HFFc6 (cell line): ENCODE measurements at regions not wholly inside any gene's neighbourhood (a gene's known extent, or its start where the extent isn't known, plus 50 kb on each side); places are given as distances from the start of the nearest gene placed in this dataset.
A peak's percentile ranks its signal among the peaks of the same experiment; 100 is the strongest.

ENCODE experiments used
- DNase-seq: peaks from one replicate; pipeline ENCODE4 v3.0.0-alpha.2; 2018
- H3K27ac Mint-ChIP-seq: 2 replicates; pipeline ENCODE4 v1.8.0; 2020; ENCODE audit warnings: mild to moderate bottlenecking, mixed read lengths
- H3K27me3 Mint-ChIP-seq: 2 replicates; pipeline ENCODE4 v1.8.0; 2021; ENCODE audit warnings: mild to moderate bottlenecking, moderate library complexity, mixed read lengths; ENCODE audit not compliant: insufficient read depth
- H3K36me3 Mint-ChIP-seq: 2 replicates; pipeline ENCODE4 v1.8.0; 2021; ENCODE audit warnings: low read depth, mixed read lengths
- H3K4me1 Mint-ChIP-seq: 2 replicates; pipeline ENCODE4 v1.8.0; 2020; ENCODE audit warnings: low read depth, mixed read lengths
- H3K4me3 Mint-ChIP-seq: 2 replicates; pipeline ENCODE4 v1.8.0; 2020; ENCODE audit warnings: mild to moderate bottlenecking, moderate library complexity, mixed read lengths
- H3K9me3 Mint-ChIP-seq: 2 replicates; pipeline ENCODE4 v1.8.0; 2020; ENCODE audit warnings: mild to moderate bottlenecking, mixed read lengths
- TF ChIP-seq, protein P1 (sequence below): fragments of 200-600 bp; sonication (generic); IDR thresholded peaks from 2 replicates; pipeline ENCODE4 v1.5.0; 2021; ENCODE audit warnings: antibody characterized with exemption, mild to moderate bottlenecking

DNA sequence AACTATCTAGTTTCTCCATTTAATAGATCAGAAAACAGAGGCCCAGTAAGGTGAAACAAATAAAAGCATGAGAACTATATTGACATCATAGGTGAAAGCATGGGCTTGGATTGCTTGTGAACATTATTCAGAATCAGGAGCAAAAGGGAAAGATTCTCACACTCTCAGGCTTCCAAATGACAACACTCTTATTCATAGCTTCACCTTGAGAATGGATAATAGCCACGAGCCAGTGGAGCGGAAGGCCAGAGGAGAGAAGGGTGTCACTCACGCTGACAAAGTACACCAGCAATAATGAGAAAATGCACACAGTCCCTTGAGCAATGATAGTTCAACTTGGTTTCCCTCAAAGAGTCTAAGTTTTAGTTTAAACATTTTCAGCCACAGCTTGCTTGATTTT, 339.0 kb downstream of the TPBG start:
- TF ChIP-seq, protein P1, sequence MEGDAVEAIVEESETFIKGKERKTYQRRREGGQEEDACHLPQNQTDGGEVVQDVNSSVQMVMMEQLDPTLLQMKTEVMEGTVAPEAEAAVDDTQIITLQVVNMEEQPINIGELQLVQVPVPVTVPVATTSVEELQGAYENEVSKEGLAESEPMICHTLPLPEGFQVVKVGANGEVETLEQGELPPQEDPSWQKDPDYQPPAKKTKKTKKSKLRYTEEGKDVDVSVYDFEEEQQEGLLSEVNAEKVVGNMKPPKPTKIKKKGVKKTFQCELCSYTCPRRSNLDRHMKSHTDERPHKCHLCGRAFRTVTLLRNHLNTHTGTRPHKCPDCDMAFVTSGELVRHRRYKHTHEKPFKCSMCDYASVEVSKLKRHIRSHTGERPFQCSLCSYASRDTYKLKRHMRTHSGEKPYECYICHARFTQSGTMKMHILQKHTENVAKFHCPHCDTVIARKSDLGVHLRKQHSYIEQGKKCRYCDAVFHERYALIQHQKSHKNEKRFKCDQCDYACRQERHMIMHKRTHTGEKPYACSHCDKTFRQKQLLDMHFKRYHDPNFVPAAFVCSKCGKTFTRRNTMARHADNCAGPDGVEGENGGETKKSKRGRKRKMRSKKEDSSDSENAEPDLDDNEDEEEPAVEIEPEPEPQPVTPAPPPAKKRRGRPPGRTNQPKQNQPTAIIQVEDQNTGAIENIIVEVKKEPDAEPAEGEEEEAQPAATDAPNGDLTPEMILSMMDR, result no peak
- Mint-ChIP-seq H3K27me3 (peaks cover 8% of the 10 kb centered on the region), H3K4me3 (no peak overlapping the region), H3K9me3 (peaks cover 8% of the 10 kb centered on the region), H3K4me1 (no peaks in the 10 kb centered on the region), H3K36me3 (no peaks in the 10 kb centered on the region; the same call in 1 of the 2 replicates), H3K27ac (no peak overlapping the region)
- DNase-seq, result no peak

DNA sequence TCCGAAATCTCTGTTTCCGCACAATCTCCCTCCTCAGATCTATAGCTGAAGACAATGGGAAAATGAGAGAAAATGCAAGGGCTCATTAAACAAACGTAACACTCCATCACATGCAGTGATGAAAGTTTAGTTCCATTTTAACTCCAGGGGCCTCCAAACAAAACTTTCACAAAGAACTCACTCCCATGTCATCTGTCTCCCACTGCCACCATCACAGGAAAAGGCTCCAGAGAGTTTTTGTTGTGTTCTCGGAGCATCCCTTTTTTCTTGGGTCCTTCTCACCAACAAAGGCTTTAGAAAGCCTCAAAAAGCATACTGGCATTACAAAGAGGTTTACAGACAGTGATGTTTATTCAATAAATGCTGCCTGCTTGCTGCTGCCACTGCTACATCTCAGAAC, 339.6 kb downstream of the TPBG start:
- no peak overlapping the region for H3K4me3 Mint-ChIP-seq
- H3K36me3 Mint-ChIP-seq, result no peaks in the 10 kb centered on the region; the same call in 1 of the 2 replicates
- H3K4me1 Mint-ChIP-seq, result no peaks in the 10 kb centered on the region
- peaks cover 8% of the 10 kb centered on the region for H3K9me3 Mint-ChIP-seq
- no peak for DNase-seq
- TF ChIP-seq, protein P1, result no peak
- no peak overlapping the region for H3K27ac Mint-ChIP-seq
- peaks cover 8% of the 10 kb centered on the region for H3K27me3 Mint-ChIP-seq

DNA sequence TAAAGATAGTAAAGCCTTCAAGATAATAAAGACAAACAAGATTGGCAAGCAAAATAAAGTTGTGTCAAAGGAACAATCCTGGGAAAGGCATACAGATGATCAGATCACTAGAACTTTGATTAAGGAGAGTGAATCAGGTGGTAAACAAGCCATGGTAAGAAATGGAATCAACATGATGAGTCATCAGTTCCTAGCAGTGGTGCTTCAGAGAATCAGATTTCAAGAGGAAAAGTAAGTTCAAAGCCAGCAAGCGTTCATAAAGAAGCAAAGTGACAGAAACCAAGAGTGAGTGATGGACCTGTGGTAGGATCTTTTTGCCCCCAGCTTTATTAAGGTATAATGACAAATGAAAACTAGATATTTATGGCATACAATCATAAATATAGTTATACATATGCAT, 340.4 kb downstream of the TPBG start:
- peaks cover 8% of the 10 kb centered on the region for H3K27me3 Mint-ChIP-seq
- H3K27ac Mint-ChIP-seq, result no peak overlapping the region
- no peak overlapping the region for H3K4me3 Mint-ChIP-seq
- peaks cover 8% of the 10 kb centered on the region for H3K9me3 Mint-ChIP-seq
- no peaks in the 10 kb centered on the region for H3K4me1 Mint-ChIP-seq
- no peak for DNase-seq
- TF ChIP-seq, protein P1, result no peak
- no peaks in the 10 kb centered on the region; the same call in 1 of the 2 replicates for H3K36me3 Mint-ChIP-seq

DNA sequence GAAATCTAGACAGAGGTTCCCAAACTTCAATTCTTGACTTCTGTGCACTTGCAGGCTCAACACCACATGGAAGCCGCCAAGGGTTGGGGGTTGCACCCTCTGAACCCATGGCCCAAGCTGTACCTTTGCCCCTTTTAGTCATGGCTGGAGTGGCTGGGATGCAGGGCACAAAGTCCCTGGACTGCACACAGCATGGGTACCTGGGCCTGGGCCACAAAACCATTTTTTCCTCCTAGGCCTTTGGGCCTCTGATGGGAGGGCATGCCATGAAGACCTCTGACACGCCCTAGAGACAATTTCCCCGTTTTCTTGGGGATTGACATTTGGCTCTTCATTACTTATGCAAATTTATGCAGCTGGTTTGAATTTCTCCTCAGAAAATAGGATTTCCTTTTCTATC, 342.0 kb downstream of the TPBG start:
- H3K4me1 Mint-ChIP-seq, result no peaks in the 10 kb centered on the region
- H3K36me3 Mint-ChIP-seq, result no peaks in the 10 kb centered on the region; the same call in 1 of the 2 replicates
- H3K4me3 Mint-ChIP-seq, result no peak overlapping the region
- no peak overlapping the region for H3K27ac Mint-ChIP-seq
- peaks cover 8% of the 10 kb centered on the region for H3K9me3 Mint-ChIP-seq
- H3K27me3 Mint-ChIP-seq, result peaks cover 8% of the 10 kb centered on the region
- no peak for DNase-seq
- TF ChIP-seq, protein P1, result no peak

DNA sequence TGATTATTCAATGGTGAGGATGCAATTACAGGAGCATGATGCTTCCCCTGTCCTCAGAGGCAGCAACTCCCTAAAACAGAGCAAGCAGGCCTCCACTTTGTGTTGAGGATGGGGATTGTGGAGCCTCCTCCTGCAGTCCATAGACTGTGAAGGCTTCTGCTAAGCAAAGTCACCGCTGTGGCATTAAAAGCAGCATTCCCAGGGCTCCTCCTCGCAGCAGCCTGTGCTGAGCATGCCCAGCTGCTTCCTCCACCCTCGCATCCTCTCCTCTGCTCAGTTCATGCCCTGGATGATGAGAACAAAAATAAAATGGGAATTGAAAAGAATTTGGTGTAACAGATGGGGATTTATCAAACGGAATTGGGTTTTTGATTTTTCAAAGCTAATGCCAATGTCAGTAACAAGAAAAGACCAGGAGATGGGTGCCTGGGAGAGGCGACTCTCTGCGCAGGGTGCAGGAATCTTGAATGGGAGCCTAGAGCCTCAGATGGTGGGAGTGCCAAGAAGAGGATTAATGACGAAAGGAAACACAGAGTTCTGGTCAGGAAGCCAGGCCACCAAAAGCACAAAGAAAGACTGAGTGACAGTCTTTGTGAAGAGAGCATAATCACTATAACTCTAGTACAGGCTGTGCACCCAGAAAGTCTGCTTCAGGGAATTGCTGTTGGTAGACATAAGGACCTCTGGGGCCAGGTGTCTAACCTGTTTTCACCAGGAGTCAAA, 347.6 kb downstream of the TPBG start:
- Mint-ChIP-seq H3K27me3 (peaks cover 4% of the 10 kb centered on the region), H3K36me3 (0 out of 2 replicates have a peak, but pooled peaks cover 4% of the 10 kb centered on the region), H3K27ac (no peak overlapping the region), H3K4me3 (no peak overlapping the region), H3K9me3 (peaks cover 1% of the 10 kb centered on the region), H3K4me1 (peaks cover 17% of the 10 kb centered on the region)
- DNase-seq, result peak; percentile 6
- TF ChIP-seq, protein P1, result no peak
